Right lobe of liver (tissue), 4 donors: ENCODE measurements at regions not wholly inside any gene's neighbourhood (a gene's known extent, or its start where the extent isn't known, plus 50 kb on each side); places are given as distances from the start of the nearest gene placed in this dataset.

Experiments
- POLR2A ChIP-seq: fragments of 450-650 bp; IDR thresholded peaks from one replicate; pipeline ENCODE4 v1.6.1; 2017; ENCODE audit warnings: antibody characterized with exemption, mild to moderate bottlenecking
- TF ChIP-seq, protein P1 (sequence below), 4 donors: fragments of 200-600 bp in 3 of 4; fragments of 450-650 bp in 1 of 4; IDR thresholded peaks; one replicate each; pipeline versions ENCODE4 v1.5.1 to v1.8.0; 2016 to 2022; ENCODE audit warnings: antibody characterized with exemption in 4 of 4, mild to moderate bottlenecking in 2 of 4
- donor health status: DM: no; HTN: no; CAD: no.
- donor health status: DM: no; HTN: no; CAD: no.
- donor health status: DM: no; HTN: yes; CAD: no.

DNA sequence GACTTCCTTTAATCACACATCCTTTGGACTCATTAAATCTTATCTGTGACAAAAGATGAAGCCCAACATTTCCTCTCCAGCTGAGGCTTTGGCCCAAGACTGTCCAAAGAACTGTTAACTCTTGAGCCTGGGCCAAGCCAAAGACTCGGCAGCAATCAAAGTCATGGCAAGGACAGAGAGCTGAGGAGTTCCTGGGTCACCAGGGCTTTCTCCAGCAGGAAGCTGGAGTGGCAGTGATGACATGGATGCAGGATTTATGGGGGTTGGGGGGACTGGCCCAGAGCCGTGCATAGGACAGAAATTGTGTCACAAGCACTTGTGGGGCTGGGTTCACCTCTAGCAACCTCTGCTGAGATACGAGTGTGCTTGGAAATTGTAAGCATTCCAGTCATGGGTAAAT, 440.3 kb downstream of the PLK2 start:
- no peak for TF ChIP-seq POLR2A
- TF ChIP-seq, protein P1, sequence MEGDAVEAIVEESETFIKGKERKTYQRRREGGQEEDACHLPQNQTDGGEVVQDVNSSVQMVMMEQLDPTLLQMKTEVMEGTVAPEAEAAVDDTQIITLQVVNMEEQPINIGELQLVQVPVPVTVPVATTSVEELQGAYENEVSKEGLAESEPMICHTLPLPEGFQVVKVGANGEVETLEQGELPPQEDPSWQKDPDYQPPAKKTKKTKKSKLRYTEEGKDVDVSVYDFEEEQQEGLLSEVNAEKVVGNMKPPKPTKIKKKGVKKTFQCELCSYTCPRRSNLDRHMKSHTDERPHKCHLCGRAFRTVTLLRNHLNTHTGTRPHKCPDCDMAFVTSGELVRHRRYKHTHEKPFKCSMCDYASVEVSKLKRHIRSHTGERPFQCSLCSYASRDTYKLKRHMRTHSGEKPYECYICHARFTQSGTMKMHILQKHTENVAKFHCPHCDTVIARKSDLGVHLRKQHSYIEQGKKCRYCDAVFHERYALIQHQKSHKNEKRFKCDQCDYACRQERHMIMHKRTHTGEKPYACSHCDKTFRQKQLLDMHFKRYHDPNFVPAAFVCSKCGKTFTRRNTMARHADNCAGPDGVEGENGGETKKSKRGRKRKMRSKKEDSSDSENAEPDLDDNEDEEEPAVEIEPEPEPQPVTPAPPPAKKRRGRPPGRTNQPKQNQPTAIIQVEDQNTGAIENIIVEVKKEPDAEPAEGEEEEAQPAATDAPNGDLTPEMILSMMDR (IDR thresholded peaks at IDR 0.05): no peak
